ENCODE measurements at regions not wholly inside any gene's neighbourhood (a gene's known extent, or its start where the extent isn't known, plus 50 kb on each side); places are given as distances from the start of the nearest gene placed in this dataset.

- DNase-seq (ENCODE audit: low read depth in 3 of 3, low spot score in 2 of 3): no peak
Measured at GRCh38 chr1:4397196-4397595, 257.2 kb upstream of the AJAP1 start.

GRCh38 chr1:4402032-4402431, 252.4 kb upstream of the AJAP1 start:
- no peak for DNase-seq (ENCODE audit: low read depth in 3 of 3, low spot score in 2 of 3)

GRCh38 chr1:4404854-4405590, 249.4 kb upstream of the AJAP1 start:
- DNase-seq (ENCODE audit: low read depth in 3 of 3, low spot score in 2 of 3): no peak

- no peak for DNase-seq (ENCODE audit: low read depth in 3 of 3, low spot score in 2 of 3)
Measured at GRCh38 chr1:4407851-4408250, 246.6 kb upstream of the AJAP1 start.

- no peak for DNase-seq (ENCODE audit: low read depth in 3 of 3, low spot score in 2 of 3)
Measured at GRCh38 chr1:4408380-4408779, 246.0 kb upstream of the AJAP1 start.

- no peak for DNase-seq (ENCODE audit: low read depth in 3 of 3, low spot score in 2 of 3)
Measured at GRCh38 chr1:4411862-4412261, 242.5 kb upstream of the AJAP1 start.

- no peak for DNase-seq (ENCODE audit: low read depth in 3 of 3, low spot score in 2 of 3)
Measured at GRCh38 chr1:4415476-4415875, 238.9 kb upstream of the AJAP1 start.

GRCh38 chr1:4416189-4416588, 238.2 kb upstream of the AJAP1 start:
- DNase-seq (ENCODE audit: low read depth in 3 of 3, low spot score in 2 of 3): no peak

GRCh38 chr1:4418021-4418420, 236.4 kb upstream of the AJAP1 start:
- DNase-seq (ENCODE audit: low read depth in 3 of 3, low spot score in 2 of 3): no peak

GRCh38 chr1:4421986-4422385, 232.4 kb upstream of the AJAP1 start:
- peak in 2 of 3 donors; percentile 1 to 12 for DNase-seq (ENCODE audit: low read depth in 3 of 3, low spot score in 2 of 3)

- peak in 2 of 3 donors; percentile 5 to 23 for DNase-seq (ENCODE audit: low read depth in 3 of 3, low spot score in 2 of 3)
Measured at GRCh38 chr1:4422504-4423289, 231.7 kb upstream of the AJAP1 start.

GRCh38 chr1:4424254-4424653, 230.2 kb upstream of the AJAP1 start:
- DNase-seq (ENCODE audit: low read depth in 3 of 3, low spot score in 2 of 3): no peak

- no peak for DNase-seq (ENCODE audit: low read depth in 3 of 3, low spot score in 2 of 3)
Measured at GRCh38 chr1:4424766-4425165, 229.6 kb upstream of the AJAP1 start.

- DNase-seq (ENCODE audit: low read depth in 3 of 3, low spot score in 2 of 3): no peak
Measured at GRCh38 chr1:4425892-4426291, 228.5 kb upstream of the AJAP1 start.

- DNase-seq (ENCODE audit: low read depth in 3 of 3, low spot score in 2 of 3): no peak
Measured at GRCh38 chr1:4428711-4429110, 225.7 kb upstream of the AJAP1 start.

- no peak for DNase-seq (ENCODE audit: low read depth in 3 of 3, low spot score in 2 of 3)
Measured at GRCh38 chr1:4430406-4431365, 223.7 kb upstream of the AJAP1 start.

GRCh38 chr1:4431491-4431890, 222.9 kb upstream of the AJAP1 start:
- DNase-seq (ENCODE audit: low read depth in 3 of 3, low spot score in 2 of 3): no peak

- DNase-seq (ENCODE audit: low read depth in 3 of 3, low spot score in 2 of 3): no peak
Measured at GRCh38 chr1:4433075-4433474, 221.3 kb upstream of the AJAP1 start.

GRCh38 chr1:4444086-4444485, 210.3 kb upstream of the AJAP1 start:
- no peak for DNase-seq (ENCODE audit: low read depth in 3 of 3, low spot score in 2 of 3)

- no peak for DNase-seq (ENCODE audit: low read depth in 3 of 3, low spot score in 2 of 3)
Measured at GRCh38 chr1:4447778-4448420, 206.5 kb upstream of the AJAP1 start.

- no peak for DNase-seq (ENCODE audit: low read depth in 3 of 3, low spot score in 2 of 3)
Measured at GRCh38 chr1:4449972-4450371, 204.4 kb upstream of the AJAP1 start.
